H9 (cell line): ENCODE measurements at regions not wholly inside any gene's neighbourhood (a gene's known extent, or its start where the extent isn't known, plus 50 kb on each side); places are given as distances from the start of the nearest gene placed in this dataset.

Experiments
- DNase-seq: peaks from one replicate; pipeline ENCODE4 v3.0.0-alpha.2; 2017
- H2AFZ ChIP-seq: one replicate; pipeline ENCODE4 v1.6.1; 2013; ENCODE audit warnings: mild to moderate bottlenecking, low read length, control low read depth, moderate library complexity
- H2AK5ac ChIP-seq: 2 replicates; pipeline ENCODE4 v1.6.1; 2013; ENCODE audit warnings: low read length, control low read depth, mixed read lengths; ENCODE audit not compliant: insufficient read length
- H2BK120ac ChIP-seq: one replicate; pipeline ENCODE4 v1.6.1; 2013; ENCODE audit warnings: low read depth, mild to moderate bottlenecking, low read length, control low read depth, inconsistent platforms; ENCODE audit not compliant: poor library complexity, severe bottlenecking
- H2BK12ac ChIP-seq: 2 replicates; pipeline ENCODE4 v1.6.1; 2013; ENCODE audit warnings: low read length, control low read depth, mixed read lengths, low read depth; ENCODE audit not compliant: insufficient read length
- H2BK15ac ChIP-seq: 2 replicates; pipeline ENCODE4 v1.6.1; 2013; ENCODE audit warnings: low read depth, low read length, control low read depth
- H2BK20ac ChIP-seq: one replicate; pipeline ENCODE4 v1.6.1; 2013; ENCODE audit warnings: low read depth, mild to moderate bottlenecking, low read length, control low read depth, inconsistent platforms; ENCODE audit not compliant: poor library complexity, severe bottlenecking
- H2BK5ac ChIP-seq: 2 replicates; pipeline ENCODE4 v1.6.1; 2013; ENCODE audit warnings: low read length, control low read depth, mixed read lengths; ENCODE audit not compliant: insufficient read length
- H3K14ac ChIP-seq: 2 replicates; pipeline ENCODE4 v1.6.1; 2013; ENCODE audit warnings: low read length, control low read depth; ENCODE audit not compliant: insufficient read depth
- H3K18ac ChIP-seq: 2 replicates; pipeline ENCODE4 v1.6.1; 2013; ENCODE audit warnings: low read depth, mild to moderate bottlenecking, mixed read lengths, low read length, control low read depth; ENCODE audit not compliant: insufficient read length
- H3K23ac ChIP-seq: 2 replicates; pipeline ENCODE4 v1.6.1; 2013; ENCODE audit warnings: low read length, control low read depth, mixed read lengths, low read depth; ENCODE audit not compliant: insufficient read length
- H3K23me2 ChIP-seq: 2 replicates; pipeline ENCODE4 v1.6.1; 2013; ENCODE audit warnings: low read depth, mild to moderate bottlenecking, mixed read lengths, low read length, control low read depth; ENCODE audit not compliant: insufficient read length, poor library complexity, severe bottlenecking
- H3K27ac ChIP-seq: 2 replicates; pipeline ENCODE4 v1.5.1; 2013; ENCODE audit warnings: low read length, control low read depth, mixed read lengths, low read depth; ENCODE audit not compliant: insufficient read length
- H3K27me3 ChIP-seq: 2 replicates; pipeline ENCODE4 v1.6.1; 2013; ENCODE audit warnings: low read length, control low read depth, inconsistent platforms; ENCODE audit not compliant: insufficient read depth
- H3K4ac ChIP-seq: 2 replicates; pipeline ENCODE4 v1.6.1; 2013; ENCODE audit warnings: low read depth, mild to moderate bottlenecking, control low read depth, inconsistent platforms, low read length, moderate library complexity
- H3K4me1 ChIP-seq: 2 replicates; pipeline ENCODE4 v1.6.1; 2013; ENCODE audit warnings: low read length, control low read depth, inconsistent platforms; ENCODE audit not compliant: insufficient read depth
- H3K4me2 ChIP-seq: 2 replicates; pipeline ENCODE4 v1.6.1; 2013; ENCODE audit warnings: low read length, control low read depth, mixed read lengths; ENCODE audit not compliant: insufficient read length, insufficient read depth
- H3K56ac ChIP-seq: 2 replicates; pipeline ENCODE4 v1.6.1; 2013; ENCODE audit warnings: low read depth, mild to moderate bottlenecking, mixed read lengths, low read length, control low read depth; ENCODE audit not compliant: insufficient read length
- H3K79me1 ChIP-seq: 2 replicates; pipeline ENCODE4 v1.6.1; 2013; ENCODE audit warnings: low read depth, mild to moderate bottlenecking, moderate library complexity, low read length, control low read depth, inconsistent platforms; ENCODE audit not compliant: insufficient read depth, poor library complexity, severe bottlenecking
- H3K79me2 ChIP-seq: 2 replicates; pipeline ENCODE4 v1.6.1; 2013; ENCODE audit warnings: low read length, control low read depth, inconsistent platforms; ENCODE audit not compliant: insufficient read depth
- H3K9ac ChIP-seq: 2 replicates; pipeline ENCODE4 v1.6.1; 2013; ENCODE audit warnings: low read length, control low read depth, mixed read lengths; ENCODE audit not compliant: insufficient read length; ENCODE audit errors: extremely low read depth
- H3K9me3 ChIP-seq: one replicate; pipeline ENCODE4 v1.6.1; 2013; ENCODE audit warnings: low read depth, low read length, inconsistent platforms; ENCODE audit not compliant: control insufficient read depth
- H3T11ph ChIP-seq: one replicate; pipeline ENCODE4 v1.6.1; 2013; ENCODE audit warnings: mild to moderate bottlenecking, low read length, control low read depth, inconsistent platforms
- H4K20me1 ChIP-seq: one replicate; pipeline ENCODE4 v1.6.1; 2013; ENCODE audit not compliant: control insufficient read depth, insufficient read length, insufficient read depth
- H4K5ac ChIP-seq: 2 replicates; pipeline ENCODE4 v1.6.1; 2013; ENCODE audit warnings: low read depth, mild to moderate bottlenecking, mixed read lengths, low read length, control low read depth; ENCODE audit not compliant: insufficient read length
- H4K8ac ChIP-seq: replicated peaks from 2 replicates; pipeline ENCODE4 v1.6.1; 2013; ENCODE audit warnings: low read length, control low read depth, mixed read lengths, low read depth; ENCODE audit not compliant: insufficient read length
- H4K91ac ChIP-seq: 2 replicates; pipeline ENCODE4 v1.6.1; 2013; ENCODE audit warnings: low read depth, mild to moderate bottlenecking, moderate library complexity, mixed read lengths, low read length, control low read depth; ENCODE audit not compliant: insufficient read length
- H3K27ac Mint-ChIP-seq, 3 experiments: 2 replicates in 2 of 3; 3 replicates in 1 of 3; pipeline ENCODE4 v1.8.0; 2020 to 2021; ENCODE audit warnings: mixed read lengths in 3 of 3, mild to moderate bottlenecking in 1 of 3, moderate library complexity in 1 of 3
- H3K27me3 Mint-ChIP-seq: 2 replicates; pipeline ENCODE4 v1.8.0; 2021; ENCODE audit warnings: low read depth, mild to moderate bottlenecking, moderate library complexity, mixed read lengths
- H3K36me3 Mint-ChIP-seq, 3 experiments: 2 replicates in 2 of 3; 3 replicates in 1 of 3; pipeline ENCODE4 v1.8.0; 2020 to 2021; ENCODE audit warnings: low read depth in 3 of 3, mixed read lengths in 3 of 3; ENCODE audit not compliant: insufficient read depth in 1 of 3
- H3K4me1 Mint-ChIP-seq, 2 experiments: 2 replicates each; pipeline ENCODE4 v1.8.0; 2020; ENCODE audit warnings: mixed read lengths in 2 of 2
- H3K4me3 Mint-ChIP-seq, 2 experiments: 2 replicates in 1 of 2; 3 replicates in 1 of 2; pipeline ENCODE4 v1.8.0; 2020 to 2021; ENCODE audit warnings: mild to moderate bottlenecking in 2 of 2, mixed read lengths in 2 of 2, moderate library complexity in 1 of 2
- H3K9me3 Mint-ChIP-seq, 2 experiments: 2 replicates in 1 of 2; 3 replicates in 1 of 2; pipeline ENCODE4 v1.8.0; 2020; ENCODE audit warnings: mild to moderate bottlenecking in 2 of 2, mixed read lengths in 2 of 2, moderate library complexity in 1 of 2
- CTCF ChIP-seq: fragments of 200-600 bp; sonication (generic); conservative IDR thresholded peaks from 3 replicates; pipeline ENCODE4 v1.8.0; 2021; ENCODE audit warnings: antibody characterized with exemption, mild to moderate bottlenecking
- WGBS: extraction: QIAGEN DNeasy Blood & Tissue Kit; methylation state at CpG from one replicate; pipeline ENCODE4 v1.1.7; 2013; ENCODE audit warnings: missing lambda C conversion rate, low lambda C conversion rate, mixed read lengths; ENCODE audit not compliant: insufficient read length; ENCODE audit errors: extremely low coverage; 5-methylcytosine and 5-hydroxymethylcytosine counted together

DNA sequence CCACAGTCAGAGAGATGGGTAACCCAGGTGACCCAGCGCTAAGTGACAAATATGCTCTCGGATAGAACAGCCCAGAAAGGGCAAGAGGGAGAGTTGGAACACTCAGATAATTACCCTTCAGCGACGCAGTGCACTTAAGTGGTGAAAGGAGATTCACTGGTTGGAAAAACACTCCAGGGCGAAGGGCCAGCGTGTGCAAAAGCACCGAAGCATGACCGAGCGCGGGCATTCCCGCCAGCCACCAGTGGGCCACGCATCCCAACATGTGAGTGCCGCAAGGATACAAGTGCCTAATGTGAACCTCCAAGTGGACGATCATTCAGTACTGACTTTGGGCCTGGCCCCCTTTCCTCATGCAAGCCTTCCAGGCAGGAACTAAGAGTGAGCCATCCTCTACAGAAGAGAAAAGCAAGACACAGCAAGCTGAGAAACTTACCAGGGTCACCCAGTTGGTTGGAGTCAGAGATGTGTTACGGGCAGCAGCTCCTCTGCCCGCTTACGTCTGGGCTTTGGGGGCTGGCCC lies 258.4 kb downstream of the C16orf95 start:
- Histone ChIP-seq H2AFZ (no peak overlapping the region), H2BK12ac (no peak overlapping the region), H2BK20ac (no peak overlapping the region), H2BK15ac (no peak overlapping the region), H3K27me3 (no peaks in the 10 kb centered on the region), H3K27ac (no peak overlapping the region), H3K79me1 (no peaks in the 10 kb centered on the region), H3K23me2 (no peaks in the 10 kb centered on the region), H2BK120ac (no peak overlapping the region), H3K23ac (no peak overlapping the region), H3K9me3 (no peaks in the 10 kb centered on the region), H3K9ac (no peak overlapping the region), H4K5ac (no peak overlapping the region), H4K8ac (no peak overlapping the region), H3K4me1 (no peaks in the 10 kb centered on the region), H4K91ac (no peak overlapping the region), H3K4ac (no peak overlapping the region), H3K4me2 (no peak overlapping the region), H3K14ac (no peak overlapping the region), H3K56ac (no peak overlapping the region), H3K18ac (no peak overlapping the region), H4K20me1 (no peaks in the 10 kb centered on the region), H2BK5ac (no peak overlapping the region), H3T11ph (no peak overlapping the region), H2AK5ac (no peak overlapping the region), H3K79me2 (no peaks in the 10 kb centered on the region)
- Mint-ChIP-seq H3K9me3 (peaks cover 7 to 8% of the 10 kb centered on the region in 2 experiments; a peak in 4 of 5 replicates), H3K36me3 (peaks cover 5 to 9% (median 6%) of the 10 kb centered on the region in 3 experiments; a peak in 6 of 7 replicates), H3K27ac (no peak overlapping the region; a peak in 1 of 7 replicates), H3K27me3 (peaks cover 26% of the 10 kb centered on the region), H3K4me1 (peaks cover 14 to 17% of the 10 kb centered on the region in 2 experiments), H3K4me3 (no peak overlapping the region)
- TF ChIP-seq CTCF = no peak
- no peak for DNase-seq
- WGBS = no CpG with 5 or more reads among the region's 17 CpGs
